Liver (tissue), 8 donors: ENCODE measurements at regions not wholly inside any gene's neighbourhood (a gene's known extent, or its start where the extent isn't known, plus 50 kb on each side); places are given as distances from the start of the nearest gene placed in this dataset.

Experiments used
- DNase-seq: peaks from one replicate; pipeline ENCODE4 v3.0.0-alpha.2; 2017; ENCODE audit warnings: low spot score
- H3K27ac ChIP-seq, 2 donors: one replicate each; pipeline ENCODE4 v1.7.0; 2013; ENCODE audit warnings: inconsistent platforms in 2 of 2, low read length in 2 of 2, control low read depth in 1 of 2, low read depth in 1 of 2, mild to moderate bottlenecking in 1 of 2
- H3K27me3 ChIP-seq, 4 donors: one replicate each; pipeline versions ENCODE4 v1.6.1 to v1.7.0; 2013; ENCODE audit warnings: low read length in 3 of 4, inconsistent platforms in 1 of 4, mild to moderate bottlenecking in 1 of 4, moderate library complexity in 1 of 4; ENCODE audit not compliant: control insufficient read depth in 4 of 4, insufficient read depth in 4 of 4
- H3K36me3 ChIP-seq, 4 donors: one replicate each; pipeline versions ENCODE4 v1.6.1 to v1.7.0; 2013; ENCODE audit warnings: low read length in 3 of 4, mild to moderate bottlenecking in 3 of 4, low read depth in 1 of 4, moderate library complexity in 1 of 4; ENCODE audit not compliant: control insufficient read depth in 4 of 4, insufficient read depth in 3 of 4
- H3K4me1 ChIP-seq, 4 donors: one replicate each; pipeline versions ENCODE4 v1.6.1 to v1.7.0; 2013; ENCODE audit warnings: low read length in 3 of 4, mild to moderate bottlenecking in 3 of 4, moderate library complexity in 1 of 4; ENCODE audit not compliant: control insufficient read depth in 4 of 4, insufficient read depth in 4 of 4
- H3K4me3 ChIP-seq, 3 donors: one replicate each; pipeline versions ENCODE4 v1.6.1 to v1.7.0; 2013; ENCODE audit warnings: low read length in 3 of 3, control low read depth in 1 of 3, low read depth in 1 of 3, mild to moderate bottlenecking in 1 of 3
- H3K9ac ChIP-seq, 2 donors: one replicate each; pipeline ENCODE4 v1.7.0; 2013; ENCODE audit warnings: low read length in 2 of 2, mild to moderate bottlenecking in 2 of 2, moderate library complexity in 2 of 2, control low read depth in 1 of 2, low read depth in 1 of 2
- H3K9me3 ChIP-seq, 4 donors: one replicate each; pipeline versions ENCODE4 v1.6.1 to v1.7.0; 2013; ENCODE audit warnings: low read length in 3 of 4; ENCODE audit not compliant: control insufficient read depth in 4 of 4
- EGR1 ChIP-seq, 2 donors: IDR thresholded peaks; 2 replicates each; pipeline ENCODE4 v1.6.1; 2016 to 2018; ENCODE audit warnings: antibody characterized with exemption in 2 of 2, low read depth in 2 of 2
- FOXA1 ChIP-seq: IDR thresholded peaks from 2 replicates; pipeline ENCODE4 v1.6.1; 2016; ENCODE audit warnings: antibody characterized with exemption
- FOXA2 ChIP-seq: IDR thresholded peaks from 2 replicates; pipeline ENCODE4 v1.6.1; 2016; ENCODE audit warnings: antibody characterized with exemption
- GABPA ChIP-seq, 2 donors: IDR thresholded peaks in 1 of 2; conservative IDR thresholded peaks in 1 of 2; 2 replicates each; pipeline ENCODE4 v1.6.1; 2016; ENCODE audit warnings: antibody characterized with exemption in 2 of 2, mild to moderate bottlenecking in 1 of 2, moderate library complexity in 1 of 2
- HNF4A ChIP-seq, 2 donors: conservative IDR thresholded peaks; 2 replicates each; pipeline ENCODE4 v1.6.1; 2016; ENCODE audit warnings: antibody characterized with exemption in 2 of 2, mild to moderate bottlenecking in 2 of 2
- NR2F2 ChIP-seq: IDR thresholded peaks from 2 replicates; pipeline ENCODE4 v1.6.1; 2016; ENCODE audit warnings: antibody characterized with exemption
- RAD21 ChIP-seq, 2 donors: IDR thresholded peaks; 2 replicates each; pipeline ENCODE4 v1.6.1; 2016; ENCODE audit warnings: antibody characterized with exemption in 2 of 2, mild to moderate bottlenecking in 2 of 2
- RXRA ChIP-seq, 2 donors: IDR thresholded peaks; 2 replicates each; pipeline ENCODE4 v1.6.1; 2017 to 2018; ENCODE audit warnings: antibody characterized with exemption in 2 of 2, mild to moderate bottlenecking in 1 of 2
- SP1 ChIP-seq: IDR thresholded peaks from 2 replicates; pipeline ENCODE4 v1.6.1; 2018; ENCODE audit warnings: antibody characterized with exemption, mild to moderate bottlenecking
- TAF1 ChIP-seq: conservative IDR thresholded peaks from 2 replicates; pipeline ENCODE4 v1.6.1; 2016; ENCODE audit warnings: antibody characterized with exemption, mild to moderate bottlenecking
- ZBTB33 ChIP-seq: IDR thresholded peaks from 2 replicates; pipeline ENCODE4 v1.6.1; 2016; ENCODE audit warnings: antibody characterized with exemption
- WGBS: extraction: QIAGEN DNeasy Blood & Tissue Kit; methylation state at CpG from one replicate; pipeline ENCODE4 v1.1.7; 2013; 5-methylcytosine and 5-hydroxymethylcytosine counted together
- TF ChIP-seq, protein P1 (sequence below): fragments of 150-350 bp; IDR thresholded peaks from 2 replicates; pipeline ENCODE4 v1.5.1; 2017; ENCODE audit warnings: improper control_type of control experiment, low read depth, low read length; ENCODE audit not compliant: missing input control
- TF ChIP-seq, protein P2 (sequence below): IDR thresholded peaks from 2 replicates; pipeline ENCODE4 v1.6.1; 2016; ENCODE audit warnings: antibody characterized with exemption, mild to moderate bottlenecking
- TF ChIP-seq, protein P3 (sequence below): IDR thresholded peaks from 2 replicates; pipeline ENCODE4 v1.6.1; 2016; ENCODE audit warnings: antibody characterized with exemption
- donor health status: healthy.
- donor health status: healthy.
- donor health status: healthy.
- donor health status: healthy.
- donor health status: healthy.

DNA sequence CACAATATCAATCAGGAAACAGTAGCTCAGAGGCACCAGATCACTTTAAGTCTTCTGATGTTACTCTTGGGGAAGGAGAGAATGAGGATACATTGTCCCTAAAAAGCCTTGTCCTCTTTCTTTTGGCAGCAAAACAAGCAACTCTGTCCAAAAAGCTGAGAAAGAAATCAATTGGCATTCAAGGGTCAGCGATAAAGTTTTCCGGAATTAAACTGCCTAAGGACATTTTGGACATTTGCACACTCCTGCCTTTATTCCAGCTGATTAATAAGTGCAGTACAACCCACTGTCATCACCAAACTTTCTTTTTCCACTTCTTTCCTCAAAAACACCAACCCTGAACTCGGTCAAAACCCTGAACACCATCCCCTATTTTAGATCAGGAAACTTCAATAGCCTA, 85.8 kb upstream of the FAM9A start (continued):
- TF ChIP-seq, protein P1, sequence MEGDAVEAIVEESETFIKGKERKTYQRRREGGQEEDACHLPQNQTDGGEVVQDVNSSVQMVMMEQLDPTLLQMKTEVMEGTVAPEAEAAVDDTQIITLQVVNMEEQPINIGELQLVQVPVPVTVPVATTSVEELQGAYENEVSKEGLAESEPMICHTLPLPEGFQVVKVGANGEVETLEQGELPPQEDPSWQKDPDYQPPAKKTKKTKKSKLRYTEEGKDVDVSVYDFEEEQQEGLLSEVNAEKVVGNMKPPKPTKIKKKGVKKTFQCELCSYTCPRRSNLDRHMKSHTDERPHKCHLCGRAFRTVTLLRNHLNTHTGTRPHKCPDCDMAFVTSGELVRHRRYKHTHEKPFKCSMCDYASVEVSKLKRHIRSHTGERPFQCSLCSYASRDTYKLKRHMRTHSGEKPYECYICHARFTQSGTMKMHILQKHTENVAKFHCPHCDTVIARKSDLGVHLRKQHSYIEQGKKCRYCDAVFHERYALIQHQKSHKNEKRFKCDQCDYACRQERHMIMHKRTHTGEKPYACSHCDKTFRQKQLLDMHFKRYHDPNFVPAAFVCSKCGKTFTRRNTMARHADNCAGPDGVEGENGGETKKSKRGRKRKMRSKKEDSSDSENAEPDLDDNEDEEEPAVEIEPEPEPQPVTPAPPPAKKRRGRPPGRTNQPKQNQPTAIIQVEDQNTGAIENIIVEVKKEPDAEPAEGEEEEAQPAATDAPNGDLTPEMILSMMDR, result no peak
- TF ChIP-seq FOXA2, result no peak

GRCh38 chrX:8879750-8880149, 78.6 kb upstream of the FAM9A start:
- no peak overlapping the region for H3K27ac ChIP-seq
- no peaks in the 10 kb centered on the region for H3K9me3 ChIP-seq
- no peak overlapping the region for H3K4me3 ChIP-seq
- H3K4me1 ChIP-seq, result peaks cover 0 to 2% (median 0%) of the 10 kb centered on the region in 4 donors
- no peak overlapping the region for H3K9ac ChIP-seq
- DNase-seq, result no peak
- TF ChIP-seq TAF1 (no peak), ZBTB33 (no peak), FOXA1 (no peak), EGR1 (IDR thresholded peaks at IDR 0.05; ENCODE audit: low read depth in 2 of 2) (no peak), NR2F2 (no peak), SP1 (no peak), GABPA (IDR thresholded peaks at IDR 0.05 in 1 of 2, conservative IDR thresholded peaks at IDR 0.05 in 1 of 2) (no peak), RAD21 (IDR thresholded peaks at IDR 0.05) (peak in 1 of 2 donors; percentile 71)
- TF ChIP-seq, protein P1, result peak; percentile 41
- WGBS, result 78% methylated on average over 4 of the region's 4 CpGs
- H3K27me3 ChIP-seq, result no peaks in the 10 kb centered on the region
- no peaks in the 10 kb centered on the region for H3K36me3 ChIP-seq

DNA sequence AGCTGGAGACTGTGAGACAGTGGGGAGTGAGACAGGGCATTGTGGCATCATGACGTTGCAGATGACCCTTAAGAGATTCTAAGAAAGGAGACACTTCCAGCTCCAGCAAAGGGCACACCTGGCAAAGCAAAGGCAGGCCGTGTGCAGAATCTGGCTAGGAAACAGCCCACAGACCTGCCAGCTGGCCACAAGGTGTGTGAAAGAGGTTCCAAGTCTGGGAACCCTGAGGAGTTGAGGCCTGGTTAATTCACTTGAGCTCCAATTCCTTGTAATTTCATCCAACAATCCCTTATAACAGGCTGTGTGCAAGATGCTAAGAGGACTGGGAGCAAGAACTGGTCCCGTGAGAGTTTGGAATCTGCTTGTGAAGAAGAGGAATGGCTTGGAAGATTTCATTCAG, 72.8 kb upstream of the FAM9A start:
- Histone ChIP-seq H3K9ac (no peak overlapping the region), H3K27ac (no peak overlapping the region), H3K27me3 (no peaks in the 10 kb centered on the region), H3K4me3 (no peak overlapping the region), H3K9me3 (no peaks in the 10 kb centered on the region), H3K36me3 (no peaks in the 10 kb centered on the region), H3K4me1 (peaks cover 0 to 2% (median 0%) of the 10 kb centered on the region in 4 donors)
- no peak for DNase-seq
- 78% methylated on average over 3 of the region's 3 CpGs for WGBS
- TF ChIP-seq, protein P2, sequence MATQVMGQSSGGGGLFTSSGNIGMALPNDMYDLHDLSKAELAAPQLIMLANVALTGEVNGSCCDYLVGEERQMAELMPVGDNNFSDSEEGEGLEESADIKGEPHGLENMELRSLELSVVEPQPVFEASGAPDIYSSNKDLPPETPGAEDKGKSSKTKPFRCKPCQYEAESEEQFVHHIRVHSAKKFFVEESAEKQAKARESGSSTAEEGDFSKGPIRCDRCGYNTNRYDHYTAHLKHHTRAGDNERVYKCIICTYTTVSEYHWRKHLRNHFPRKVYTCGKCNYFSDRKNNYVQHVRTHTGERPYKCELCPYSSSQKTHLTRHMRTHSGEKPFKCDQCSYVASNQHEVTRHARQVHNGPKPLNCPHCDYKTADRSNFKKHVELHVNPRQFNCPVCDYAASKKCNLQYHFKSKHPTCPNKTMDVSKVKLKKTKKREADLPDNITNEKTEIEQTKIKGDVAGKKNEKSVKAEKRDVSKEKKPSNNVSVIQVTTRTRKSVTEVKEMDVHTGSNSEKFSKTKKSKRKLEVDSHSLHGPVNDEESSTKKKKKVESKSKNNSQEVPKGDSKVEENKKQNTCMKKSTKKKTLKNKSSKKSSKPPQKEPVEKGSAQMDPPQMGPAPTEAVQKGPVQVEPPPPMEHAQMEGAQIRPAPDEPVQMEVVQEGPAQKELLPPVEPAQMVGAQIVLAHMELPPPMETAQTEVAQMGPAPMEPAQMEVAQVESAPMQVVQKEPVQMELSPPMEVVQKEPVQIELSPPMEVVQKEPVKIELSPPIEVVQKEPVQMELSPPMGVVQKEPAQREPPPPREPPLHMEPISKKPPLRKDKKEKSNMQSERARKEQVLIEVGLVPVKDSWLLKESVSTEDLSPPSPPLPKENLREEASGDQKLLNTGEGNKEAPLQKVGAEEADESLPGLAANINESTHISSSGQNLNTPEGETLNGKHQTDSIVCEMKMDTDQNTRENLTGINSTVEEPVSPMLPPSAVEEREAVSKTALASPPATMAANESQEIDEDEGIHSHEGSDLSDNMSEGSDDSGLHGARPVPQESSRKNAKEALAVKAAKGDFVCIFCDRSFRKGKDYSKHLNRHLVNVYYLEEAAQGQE, result no peak
- no peak for TF ChIP-seq HNF4A (conservative IDR thresholded peaks at IDR 0.05)
- TF ChIP-seq RXRA (IDR thresholded peaks at IDR 0.05), result no peak
- no peak for TF ChIP-seq FOXA2
- no peak for TF ChIP-seq FOXA1
- TF ChIP-seq, protein P3, sequence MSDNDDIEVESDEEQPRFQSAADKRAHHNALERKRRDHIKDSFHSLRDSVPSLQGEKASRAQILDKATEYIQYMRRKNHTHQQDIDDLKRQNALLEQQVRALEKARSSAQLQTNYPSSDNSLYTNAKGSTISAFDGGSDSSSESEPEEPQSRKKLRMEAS, result no peak
- no peak for TF ChIP-seq RAD21 (IDR thresholded peaks at IDR 0.05)
